AG20443 (cell line): ENCODE measurements at regions not wholly inside any gene's neighbourhood (a gene's known extent, or its start where the extent isn't known, plus 50 kb on each side); places are given as distances from the start of the nearest gene placed in this dataset.

ENCODE experiments used
- DNase-seq: peaks from one replicate; pipeline ENCODE4 v3.0.0; 2012; ENCODE audit warnings: low spot score, mixed read lengths

DNA sequence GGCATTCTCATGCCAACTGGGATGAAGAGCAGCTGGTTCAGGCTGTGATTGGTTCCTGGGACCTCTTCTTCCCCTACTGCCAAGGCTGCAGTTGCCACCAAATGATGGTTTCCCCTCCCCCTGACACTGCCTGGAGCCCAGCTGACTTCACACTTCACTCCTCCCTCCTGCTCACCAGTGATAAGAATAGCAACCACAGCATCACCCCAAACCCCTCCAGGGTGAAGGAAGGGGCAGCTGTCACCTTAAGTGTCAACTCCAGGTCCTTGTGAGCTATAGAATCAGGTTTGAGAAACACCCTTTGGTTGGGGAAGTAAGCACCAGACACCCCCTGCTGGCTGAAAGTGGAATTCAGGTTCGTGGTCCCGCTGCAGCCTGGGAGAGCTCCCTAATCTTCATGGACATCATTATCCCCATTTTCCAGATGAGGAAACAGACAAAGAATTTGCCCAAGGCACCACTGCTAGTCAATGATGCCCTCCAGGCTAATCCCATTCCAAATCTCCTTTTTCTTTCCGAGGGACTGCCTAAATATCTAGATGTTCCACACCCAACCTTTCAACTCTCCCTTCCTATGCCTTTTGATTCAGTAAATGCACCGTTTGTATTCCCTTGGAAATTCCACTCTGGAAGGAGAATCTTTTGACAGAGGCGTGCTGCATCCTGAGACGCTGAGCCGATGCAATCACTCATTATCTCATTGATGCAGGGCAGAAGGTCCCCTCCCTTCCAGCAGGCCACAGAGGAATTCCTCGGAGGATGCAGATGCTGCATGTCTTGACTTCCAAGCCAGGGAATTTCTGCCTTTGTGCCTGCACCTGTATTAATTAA, 50.6 kb upstream of the UQCRFS1 start:
- peak; percentile 74 for DNase-seq

DNA sequence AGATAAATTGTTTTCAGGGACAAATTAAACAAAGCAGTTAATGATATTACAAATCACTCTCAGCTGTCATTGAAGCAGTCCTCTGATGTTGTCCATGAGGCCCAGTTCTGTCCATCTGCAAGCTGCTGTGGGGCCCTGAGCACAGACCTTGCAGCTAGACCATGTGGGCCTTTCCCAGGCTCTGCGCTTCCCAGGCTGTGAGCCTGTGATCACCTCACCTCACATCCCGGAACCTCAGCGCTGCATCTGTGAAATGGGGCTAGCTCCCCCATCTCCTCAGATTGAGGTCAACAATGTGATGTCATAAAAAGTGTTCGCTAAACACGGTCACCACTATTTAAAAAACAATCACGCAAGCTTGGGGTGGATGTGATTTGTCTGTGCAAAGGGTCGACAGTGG, 51.9 kb upstream of the UQCRFS1 start:
- DNase-seq = no peak

DNA sequence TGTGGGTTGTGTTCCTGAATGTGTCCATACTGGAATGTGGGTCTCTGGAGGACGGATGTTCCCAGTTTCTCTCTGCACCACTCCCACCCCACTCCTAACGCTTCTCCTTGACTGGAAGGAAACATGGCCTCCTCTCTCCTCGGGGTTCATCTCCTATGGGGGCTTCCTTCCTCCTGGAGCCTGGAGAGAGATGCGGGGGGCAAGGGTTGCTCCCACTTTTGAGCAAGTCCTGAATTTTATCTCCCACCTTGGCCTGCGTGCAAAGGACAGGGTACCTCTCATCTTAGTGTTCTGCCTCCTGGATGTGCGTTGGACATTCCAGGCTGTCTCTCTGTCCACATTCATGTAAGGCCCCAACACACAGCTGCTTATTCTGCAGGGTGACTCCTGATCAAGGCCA, 52.5 kb upstream of the UQCRFS1 start:
- DNase-seq = no peak

DNA sequence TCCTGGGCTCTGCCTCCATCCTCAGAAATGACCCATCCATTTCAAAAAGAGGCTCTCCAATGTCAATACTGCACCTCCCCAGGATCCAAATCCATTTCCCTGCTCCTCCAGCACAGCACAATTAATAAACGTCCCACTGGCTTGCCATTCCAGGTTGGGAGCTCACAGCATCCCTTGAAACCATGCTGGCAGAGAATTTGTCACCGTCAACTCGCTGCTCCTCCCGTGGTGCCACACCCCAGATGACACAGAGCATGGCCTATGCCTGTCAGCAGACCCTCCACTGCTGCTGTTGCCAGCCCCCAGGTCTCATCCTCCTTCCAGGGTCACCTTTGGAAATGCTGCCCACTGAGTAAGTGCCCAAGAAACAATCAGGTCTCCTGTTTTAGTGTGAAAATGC, 53.0 kb upstream of the UQCRFS1 start:
- no peak for DNase-seq

DNA sequence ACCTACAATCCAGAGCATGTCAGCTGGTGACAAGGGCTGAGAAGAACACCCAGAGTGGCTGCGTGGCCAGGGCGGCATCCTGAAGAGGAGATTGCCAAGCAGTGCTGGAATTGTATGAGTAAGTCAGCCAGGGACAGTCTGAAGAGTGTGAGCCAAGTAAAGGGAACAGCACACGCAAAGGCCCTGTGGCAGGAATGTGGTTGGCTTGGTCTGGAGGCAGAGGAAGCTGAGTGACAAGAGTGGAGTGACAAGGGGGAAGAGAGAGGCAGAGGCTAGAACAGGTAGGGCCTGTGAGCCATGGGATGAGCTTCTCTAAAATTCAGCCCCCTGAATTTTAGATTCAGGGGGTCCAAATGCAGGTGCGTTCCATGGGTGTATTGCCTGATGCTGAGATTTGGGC, 53.7 kb upstream of the UQCRFS1 start:
- DNase-seq = no peak

DNA sequence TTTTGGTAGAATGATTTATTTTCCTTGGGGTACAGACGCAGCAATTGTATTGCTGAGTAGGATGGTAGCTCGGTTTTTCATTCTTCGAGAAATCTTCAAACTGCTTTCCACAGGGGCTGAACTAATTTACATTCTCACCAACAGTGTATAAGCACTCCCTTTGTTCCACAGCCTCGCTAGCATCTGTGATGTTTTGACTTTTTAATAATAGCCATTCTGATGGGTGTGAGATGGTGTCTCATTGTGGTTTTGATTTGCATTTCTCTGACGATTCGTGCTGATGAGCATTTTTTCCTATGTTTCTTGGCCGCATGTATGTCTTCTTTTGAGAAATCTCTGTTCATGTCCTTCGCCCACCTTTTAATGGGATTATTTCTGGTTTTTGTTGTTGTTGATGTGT, 54.8 kb upstream of the UQCRFS1 start:
- no peak for DNase-seq

DNA sequence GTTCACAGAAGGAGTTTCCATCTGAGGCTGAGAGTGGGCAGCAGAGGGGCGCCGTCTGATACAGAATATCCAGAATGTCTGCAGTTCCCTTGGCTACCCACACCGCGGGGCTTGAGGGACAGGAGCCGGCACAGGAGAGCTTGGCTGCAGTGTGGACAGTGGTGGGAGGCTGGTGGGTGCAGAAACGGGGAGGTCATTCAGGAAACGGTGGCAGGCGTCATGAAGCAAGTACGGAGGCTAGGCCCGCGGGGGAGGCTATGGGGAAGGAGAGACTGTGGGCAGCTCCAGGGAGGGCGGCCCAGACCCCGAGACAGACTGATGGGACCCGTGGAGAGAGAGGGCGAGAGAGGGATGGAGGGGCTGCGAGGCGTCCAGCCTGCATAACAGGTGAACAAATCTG, 55.2 kb upstream of the UQCRFS1 start:
- no peak for DNase-seq

DNA sequence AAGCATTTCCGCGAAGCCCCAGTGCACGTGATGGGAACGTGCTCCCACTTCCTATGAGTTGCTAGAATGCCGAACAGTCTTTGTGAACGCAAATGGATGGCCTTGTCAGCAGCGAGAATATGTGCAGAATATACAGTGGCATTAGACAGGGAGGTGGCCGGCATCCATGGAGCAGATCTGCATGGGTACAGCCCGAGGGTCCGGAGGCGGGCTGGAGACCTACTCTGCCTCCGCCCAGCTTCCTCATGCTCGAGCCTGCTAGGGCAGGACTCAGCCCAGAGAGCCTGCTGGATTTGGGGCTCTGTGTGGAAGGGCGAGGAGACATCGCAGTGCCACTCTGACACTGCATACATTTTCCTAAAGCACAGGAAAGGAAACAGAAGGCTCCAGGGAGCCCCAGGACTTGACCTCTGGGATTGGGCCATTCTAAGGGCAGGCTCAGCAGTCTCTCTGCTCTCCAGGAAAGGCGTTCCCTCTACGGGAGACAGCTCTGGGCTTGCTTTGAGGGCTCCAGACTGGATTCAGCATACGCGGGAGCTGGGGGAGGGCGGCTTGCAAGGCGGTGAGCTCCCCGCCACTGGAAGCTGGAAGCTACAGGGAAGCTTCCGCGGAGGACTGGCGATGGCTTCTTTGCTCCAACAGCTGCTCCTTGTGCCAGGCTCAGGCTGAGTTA, 55.9 kb upstream of the UQCRFS1 start:
- DNase-seq = no peak

DNA sequence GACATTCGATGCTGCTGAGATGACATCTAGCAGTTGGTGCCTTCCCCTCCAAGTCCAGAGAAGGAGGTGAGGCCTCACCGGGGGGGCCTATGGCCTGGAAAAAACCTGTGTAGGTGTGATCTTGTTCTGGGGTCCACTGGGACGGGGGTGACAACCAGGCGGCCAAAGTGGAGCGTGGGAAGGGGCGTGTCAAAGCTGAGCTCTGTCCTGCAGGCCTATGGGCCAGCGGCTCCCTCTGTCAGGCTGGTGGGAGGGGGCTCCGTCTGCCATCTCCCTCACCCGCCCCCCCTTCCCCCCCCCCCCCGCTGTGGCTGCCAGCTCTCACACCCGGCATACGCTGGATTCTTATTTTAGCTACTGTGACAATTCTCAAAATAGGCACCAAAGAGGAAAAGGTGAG, 56.7 kb upstream of the UQCRFS1 start:
- DNase-seq = no peak

DNA sequence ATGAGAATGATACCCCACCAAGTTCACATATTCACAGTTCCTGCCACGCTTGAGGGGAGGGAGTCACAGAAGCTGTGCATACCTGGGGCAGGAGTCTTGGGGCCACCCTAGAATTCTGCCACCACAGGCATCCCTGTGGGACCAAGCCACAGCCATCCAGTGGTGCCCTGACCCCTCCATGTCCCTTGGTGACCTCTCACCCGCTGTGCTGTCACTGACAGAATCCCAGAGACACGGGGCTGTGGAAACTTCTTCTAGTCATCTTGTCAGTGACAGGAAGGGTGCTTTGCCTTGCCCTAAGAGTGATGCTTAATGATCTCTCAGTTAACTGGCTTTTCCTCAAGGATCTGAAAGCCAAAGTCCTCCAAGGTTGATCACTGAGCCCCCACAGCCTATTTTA, 58.4 kb upstream of the UQCRFS1 start:
- no peak for DNase-seq

DNA sequence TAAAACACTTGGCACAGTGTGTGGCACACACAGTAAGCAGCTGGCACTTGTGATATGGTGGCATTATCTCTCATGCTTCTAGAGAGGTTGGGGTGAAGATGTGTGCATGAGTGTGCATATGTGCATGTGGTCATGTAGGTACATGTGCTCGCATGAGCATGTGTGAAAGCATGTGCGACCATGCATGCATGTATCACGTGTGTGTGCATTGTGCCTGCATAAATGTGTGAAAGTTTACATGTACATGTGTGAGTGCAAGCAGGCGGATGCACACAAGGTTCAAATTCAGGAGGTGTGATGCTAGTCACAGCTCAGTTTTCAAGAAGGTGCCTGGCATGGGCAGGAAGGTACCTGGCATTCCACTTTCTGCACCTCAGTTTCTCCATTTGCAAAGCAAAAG, 59.0 kb upstream of the UQCRFS1 start:
- DNase-seq = no peak

DNA sequence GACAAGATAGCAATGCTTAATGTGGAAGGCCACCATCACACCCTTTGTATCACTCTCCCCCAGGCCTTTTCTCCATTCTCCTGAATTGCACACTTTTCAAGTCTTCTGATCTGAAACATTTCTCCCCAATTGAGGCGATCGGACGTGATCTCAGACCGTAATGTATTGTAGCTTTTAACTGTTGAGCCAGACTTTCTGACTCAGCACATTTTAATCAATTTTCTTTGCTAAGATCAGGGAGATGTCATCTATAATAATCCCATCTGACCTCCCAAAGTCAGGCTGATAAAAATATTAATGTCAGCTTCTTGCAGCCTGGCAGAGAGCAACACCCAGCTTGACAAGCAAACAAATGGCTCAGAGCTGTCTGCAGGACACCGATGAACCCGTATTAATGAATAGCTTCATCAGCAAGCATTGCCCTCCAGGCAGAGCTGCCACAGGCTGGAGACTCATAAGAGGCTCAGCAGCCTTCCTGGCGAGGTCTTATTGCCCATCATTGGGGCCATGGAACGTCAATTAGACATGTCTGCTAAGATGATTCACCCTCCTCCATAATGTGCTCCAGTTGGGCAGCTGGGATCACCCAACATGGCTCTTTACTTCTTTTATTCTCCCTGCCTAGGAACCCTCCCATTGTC, 60.2 kb upstream of the UQCRFS1 start:
- no peak for DNase-seq

DNA sequence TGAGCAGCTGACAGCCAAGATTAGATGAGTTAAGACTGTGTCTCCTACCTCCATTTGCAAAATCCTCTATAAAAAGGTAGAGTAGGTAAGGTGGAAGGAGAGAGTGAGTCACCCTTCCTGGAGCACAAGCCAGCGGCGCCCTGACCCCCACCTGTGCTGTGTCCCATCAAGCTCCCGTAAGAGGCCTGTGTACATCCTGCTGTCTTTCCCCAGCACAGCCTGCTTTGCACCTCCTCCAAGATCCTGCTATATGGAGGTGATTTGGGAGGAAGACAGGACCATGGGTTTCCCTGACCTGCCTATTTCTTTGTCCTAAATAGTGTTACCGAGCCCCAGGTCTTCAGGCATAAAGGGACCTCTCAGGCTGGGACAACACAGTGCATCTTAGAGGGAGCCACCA, 62.3 kb upstream of the UQCRFS1 start:
- DNase-seq = no peak

DNA sequence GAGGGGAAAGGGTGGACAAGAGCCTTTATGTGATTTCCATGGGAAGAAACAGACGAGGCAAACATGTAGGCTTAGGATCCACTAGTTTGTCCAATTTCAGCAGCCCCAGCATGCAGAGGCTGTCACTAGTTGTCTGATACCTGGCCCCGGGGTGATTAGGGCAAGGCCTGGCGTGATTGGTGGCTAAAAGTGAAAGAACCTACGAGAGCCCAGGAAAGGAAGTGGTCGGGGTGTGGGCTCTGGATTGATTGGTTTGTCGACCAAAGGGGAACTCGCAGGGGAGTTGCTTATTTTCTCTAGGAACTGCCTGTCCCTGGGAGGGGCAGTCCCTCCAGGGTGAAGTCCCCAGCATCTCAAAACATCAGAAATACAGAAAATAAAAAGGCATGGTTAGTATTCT, 64.2 kb upstream of the UQCRFS1 start:
- DNase-seq = no peak

DNA sequence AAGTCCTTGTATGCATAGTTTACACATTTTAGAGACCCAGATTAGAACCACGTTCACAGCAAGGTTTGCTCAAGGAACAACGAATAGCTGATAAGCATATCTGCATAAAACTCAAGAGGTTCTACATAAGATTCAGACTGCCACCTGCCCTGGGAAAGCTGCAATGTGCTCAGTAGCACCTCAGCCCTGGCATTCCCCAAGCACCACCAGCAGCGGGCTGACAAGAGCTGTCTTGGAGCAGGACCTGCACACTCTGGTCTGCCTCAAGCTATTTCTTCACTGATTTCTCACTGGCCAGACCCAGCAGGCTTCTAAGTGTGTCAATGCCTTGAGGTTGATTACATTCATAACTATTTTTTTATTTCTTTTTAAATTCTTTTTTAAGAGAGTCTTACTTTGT, 65.8 kb upstream of the UQCRFS1 start:
- DNase-seq = no peak

DNA sequence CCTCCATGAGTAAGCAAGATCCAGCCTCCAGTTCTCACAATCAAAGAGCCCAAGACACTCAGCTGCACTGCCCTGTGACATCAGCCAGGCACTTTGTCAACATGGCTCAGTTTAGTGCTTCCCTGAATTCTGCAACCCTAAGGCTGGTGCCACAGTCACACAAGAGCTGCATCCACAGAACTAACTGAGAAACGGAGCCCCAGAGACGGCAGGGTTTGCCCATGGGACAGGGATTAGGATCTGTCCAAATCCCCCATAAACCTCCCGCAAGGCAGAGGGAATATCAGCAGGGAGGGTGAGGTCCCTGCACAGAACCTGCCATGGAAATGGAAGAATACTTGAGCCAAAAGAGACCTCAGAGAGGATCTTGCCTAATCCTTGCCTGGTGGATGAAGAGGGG, 70.4 kb upstream of the UQCRFS1 start:
- no peak for DNase-seq

DNA sequence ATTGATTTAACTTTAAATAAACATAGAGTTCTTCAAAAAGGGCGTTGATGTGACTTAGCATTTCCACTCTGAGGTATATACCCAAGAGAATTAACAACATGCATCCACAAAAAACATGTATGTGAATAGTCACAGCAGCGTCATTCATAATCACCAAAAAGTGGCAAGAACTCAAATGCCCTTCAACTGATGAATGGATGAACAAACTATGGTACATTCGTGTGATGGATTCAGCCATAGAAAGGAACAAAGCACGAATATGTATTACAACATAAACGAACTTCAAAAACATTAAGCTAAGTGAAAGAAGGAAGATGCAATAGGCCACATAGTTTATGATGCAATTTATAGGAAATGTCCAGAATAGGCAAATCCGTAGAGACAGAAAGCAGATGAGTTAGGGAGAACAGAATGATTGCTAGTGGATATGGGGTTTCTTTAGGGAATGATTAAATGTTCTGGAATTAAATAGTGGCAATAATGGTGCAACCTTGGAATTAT, 72.3 kb upstream of the UQCRFS1 start:
- DNase-seq = no peak

DNA sequence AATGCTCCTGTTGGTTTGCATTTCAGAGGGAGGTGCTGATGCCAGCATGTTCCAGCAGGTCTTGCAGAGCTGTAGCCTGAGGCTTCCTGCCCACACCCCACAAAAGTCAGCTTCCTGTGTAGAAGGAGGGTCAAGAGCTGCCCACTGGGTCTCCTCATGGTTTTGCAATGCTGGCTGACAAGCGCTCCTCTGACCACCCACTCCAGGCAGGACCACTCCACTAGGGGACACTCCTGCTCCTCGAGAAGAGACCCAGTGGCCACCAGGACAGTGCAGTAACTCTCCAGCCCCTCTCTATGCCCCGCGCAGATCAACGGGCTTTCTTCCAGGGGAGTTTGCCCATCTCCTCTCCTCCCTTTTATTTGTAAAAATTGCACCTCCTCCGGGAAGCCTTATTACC, 72.9 kb upstream of the UQCRFS1 start:
- DNase-seq = no peak

DNA sequence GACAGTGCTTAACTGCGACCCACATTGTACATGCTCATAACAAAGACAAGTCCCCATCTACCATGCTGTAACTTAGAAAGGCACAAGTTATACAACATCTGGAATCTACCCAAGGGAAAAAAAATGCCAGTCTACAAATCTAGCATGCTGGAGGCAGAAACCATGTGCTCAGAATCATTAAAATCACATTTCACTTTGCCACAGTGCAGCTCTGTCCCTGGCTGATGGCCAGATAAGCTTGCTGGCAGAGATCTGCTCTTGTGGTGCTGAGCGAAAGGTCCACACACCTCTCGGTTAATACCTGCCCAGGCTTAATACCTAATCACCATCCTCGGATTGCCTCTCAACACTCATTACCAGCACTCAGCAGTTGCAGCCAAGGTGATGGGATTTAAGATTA, 74.1 kb upstream of the UQCRFS1 start:
- no peak for DNase-seq

DNA sequence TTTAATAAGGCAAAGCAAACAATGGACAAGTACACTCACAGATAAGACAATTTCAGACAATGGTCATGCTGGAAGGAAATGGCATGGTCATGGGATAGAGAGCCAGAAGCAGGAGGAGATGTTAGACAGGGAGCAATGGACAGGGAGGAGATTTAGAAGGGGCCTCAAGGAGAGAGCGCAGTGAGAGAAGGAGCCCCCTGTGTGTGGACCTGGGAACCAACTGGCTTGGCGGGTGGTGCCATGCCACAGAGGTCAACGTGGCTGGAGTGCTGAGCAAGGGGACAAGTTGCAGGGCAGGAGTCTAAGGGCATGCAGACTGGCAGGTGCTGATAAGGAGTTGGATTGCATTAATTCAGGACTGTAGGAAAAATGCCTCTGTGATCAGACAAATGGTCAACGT, 75.3 kb upstream of the UQCRFS1 start:
- DNase-seq = no peak

DNA sequence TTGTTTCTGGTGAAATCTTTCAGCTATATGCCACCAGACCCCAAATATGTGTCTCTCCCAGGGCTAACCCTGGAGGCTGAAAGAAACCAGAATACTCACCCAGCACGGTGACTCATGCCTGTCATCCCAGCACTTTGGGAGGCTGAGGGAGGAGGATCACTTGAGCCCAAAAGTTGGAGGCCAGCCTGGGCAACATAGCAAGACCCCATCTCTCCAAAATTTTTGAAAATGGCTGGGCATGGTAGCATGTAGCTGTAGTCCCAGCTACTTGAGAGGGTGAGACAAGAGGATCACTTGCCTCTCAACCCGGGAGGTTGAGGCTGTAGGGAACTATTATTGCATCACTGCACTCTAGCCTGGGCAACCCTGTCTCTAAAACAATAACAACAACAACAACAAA, 76.1 kb upstream of the UQCRFS1 start:
- no peak for DNase-seq

DNA sequence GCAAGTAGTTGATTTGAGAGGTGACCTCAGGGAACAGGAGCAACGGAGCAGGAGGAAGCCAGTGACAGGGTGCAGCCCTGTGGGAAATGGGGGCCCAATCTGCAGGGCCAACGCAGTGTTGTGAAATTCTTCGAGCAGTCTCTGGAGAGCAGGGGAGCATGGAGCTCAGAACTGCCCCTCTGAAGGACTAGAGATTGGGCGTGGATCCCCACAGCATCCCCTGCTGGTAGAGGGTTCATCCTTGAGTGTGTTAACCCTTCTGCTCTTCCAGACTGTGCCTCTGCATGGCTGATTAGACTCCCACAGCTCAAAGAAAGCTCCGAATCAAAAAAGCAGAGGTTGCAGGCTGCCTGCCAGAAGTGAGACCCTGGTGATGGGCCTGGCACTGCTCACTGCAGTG, 77.9 kb upstream of the UQCRFS1 start:
- DNase-seq = no peak

DNA sequence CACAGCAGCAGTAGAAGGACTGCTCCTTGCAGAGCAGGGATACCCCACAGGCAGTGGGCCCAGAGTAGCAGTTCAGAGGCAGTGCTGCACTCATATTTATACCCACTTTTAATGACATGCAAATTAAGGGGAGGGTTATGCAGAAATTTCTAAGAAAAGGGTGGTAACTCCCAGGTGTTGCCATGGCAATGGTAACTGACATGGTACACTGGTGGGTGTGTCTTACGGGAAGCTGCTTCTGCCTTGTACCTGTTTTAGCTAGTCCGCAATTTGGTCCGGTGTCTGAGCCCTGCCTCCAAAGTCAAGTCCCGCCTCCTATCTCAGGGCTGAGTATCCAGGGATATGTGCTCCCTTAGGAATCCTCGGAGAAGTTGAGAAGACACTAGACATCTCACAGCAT, 79.2 kb upstream of the UQCRFS1 start:
- DNase-seq = no peak
